K562 (cell line): ENCODE measurements at regions not wholly inside any gene's neighbourhood (a gene's known extent, or its start where the extent isn't known, plus 50 kb on each side); places are given as distances from the start of the nearest gene placed in this dataset.
"Not testable (repeated sequence)": the region's sequence is repeated elsewhere in the genome, so short reads cannot be mapped to it uniquely, and the experiment has no call there.

ENCODE experiments used
- ATAC-seq: fragments of 200-7000 bp; cut with Tn5 transposase; 3 replicates; pipeline ENCODE4 v1.9.1; 2020; ENCODE audit warnings: moderate library complexity
- BruUV-seq: library from RNA; stranded (reverse); fragments of 400-500 nt; replicated peaks from 2 replicates; lab custom pipeline; 2021; lab: Mats Ljungman, UMichigan
- CTCF ChIA-PET: fragments of 300-600 bp; formaldehyde crosslinking; extraction: SDS; loops from one replicate; lab custom pipeline; 2021; ENCODE audit warnings: low intra/inter-chr PET ratio; lab: Yijun Ruan, JAX
- POLR2A ChIA-PET: fragments of 300-600, 350-650 bp; sonication (Branson Sonifier 250); formaldehyde crosslinking; extraction: SDS; loops from one replicate; lab custom pipeline; 2021; ENCODE audit warnings: antibody characterized with exemption, inconsistent platforms; lab: Yijun Ruan, JAX
- DNase-seq, 4 experiments: peaks; one replicate each; pipeline versions ENCODE4 v3.0.0 to v3.0.0-alpha.2; 2011 to 2018; ENCODE audit warnings: low spot score in 3 of 4, mixed read lengths in 3 of 4; ENCODE audit errors: extremely low read depth in 1 of 4
- FAIRE-seq: peaks from 2 replicates; lab custom pipeline; 2011; peaks lifted over from hg19 to GRCh38; lab: Jason Lieb, UNC
- H2AFZ ChIP-seq: 2 replicates; pipeline ENCODE4 v1.6.0; 2011; ENCODE audit warnings: low read depth, low read length, control low read depth, inconsistent platforms
- H3K27ac ChIP-seq: fragments of 200-600 bp; 3 replicates; pipeline ENCODE4 v1.8.0; 2011; ENCODE audit warnings: low read depth, mild to moderate bottlenecking, control low read depth, inconsistent platforms, low read length, moderate library complexity, mixed read lengths; ENCODE audit errors: extremely low read depth
- H3K27me3 ChIP-seq, 2 experiments: fragments of 300-600 bp in 1 of 2; 2 replicates in 1 of 2; 3 replicates in 1 of 2; pipeline versions ENCODE4 v1.6.0 to v1.8.0; 2011; ENCODE audit warnings: inconsistent platforms in 2 of 2, low read length in 2 of 2, mild to moderate bottlenecking in 1 of 2, mixed read lengths in 1 of 2, moderate library complexity in 1 of 2; ENCODE audit not compliant: control insufficient read depth in 2 of 2, insufficient read depth in 2 of 2
- H3K36me3 ChIP-seq: fragments of 300-600 bp; 3 replicates; pipeline ENCODE4 v1.8.0; 2011; ENCODE audit warnings: mild to moderate bottlenecking, low read length, inconsistent platforms; ENCODE audit not compliant: control insufficient read depth, insufficient read depth
- H3K4me1 ChIP-seq, 2 experiments: fragments of 200-600 bp in 1 of 2; replicated peaks in 1 of 2; 2 replicates in 1 of 2; 3 replicates in 1 of 2; pipeline versions ENCODE4 v1.5.1 to v1.8.0; 2011; ENCODE audit warnings: inconsistent platforms in 2 of 2, low read length in 2 of 2, mild to moderate bottlenecking in 1 of 2, mixed read lengths in 1 of 2, moderate library complexity in 1 of 2; ENCODE audit not compliant: control insufficient read depth in 2 of 2, insufficient read depth in 2 of 2
- H3K4me2 ChIP-seq: 2 replicates; pipeline ENCODE4 v1.6.1; 2011; ENCODE audit warnings: low read length, control low read depth, inconsistent platforms, mixed read lengths; ENCODE audit not compliant: insufficient read depth
- H3K4me3 ChIP-seq: fragments of 200-600 bp; sonication (generic), shearing (Covaris generic); 2 replicates; pipeline ENCODE4 v1.5.1; 2016; ENCODE audit warnings: control low read depth, inconsistent platforms
- H3K79me2 ChIP-seq: fragments of 200-600 bp; 3 replicates; pipeline ENCODE4 v1.8.0; 2011; ENCODE audit warnings: low read length, inconsistent platforms; ENCODE audit not compliant: control insufficient read depth, insufficient read depth
- H3K9ac ChIP-seq, 2 experiments: 2 replicates each; pipeline versions ENCODE4 v1.6.0 to v1.6.1; 2011; ENCODE audit warnings: low read depth in 2 of 2, low read length in 2 of 2, control low read depth in 1 of 2, inconsistent platforms in 1 of 2, mild to moderate bottlenecking in 1 of 2, mixed read lengths in 1 of 2; ENCODE audit not compliant: insufficient read depth in 1 of 2
- H3K9me1 ChIP-seq: one replicate; pipeline ENCODE4 v1.6.0; 2011; ENCODE audit warnings: inconsistent platforms, mild to moderate bottlenecking, low read length, moderate library complexity; ENCODE audit not compliant: control insufficient read depth, insufficient read depth
- H3K9me3 ChIP-seq: replicated peaks from 2 replicates; pipeline ENCODE4 v1.5.1; 2011; ENCODE audit warnings: low read depth, low read length, inconsistent platforms; ENCODE audit not compliant: control insufficient read depth, insufficient read depth
- H4K20me1 ChIP-seq: replicated peaks from 2 replicates; pipeline ENCODE4 v1.6.1; 2011; ENCODE audit warnings: low read length, inconsistent platforms, mixed read lengths; ENCODE audit not compliant: control insufficient read depth, insufficient read depth
- CREB1 ChIP-seq, 2 experiments: sonication (generic) in 1 of 2; formaldehyde crosslinking in 1 of 2; IDR thresholded peaks; 2 replicates each; pipeline versions ENCODE4 v1.6.1 to v1.8.0; 2012 to 2022; ENCODE audit warnings: inconsistent platforms in 1 of 2, mild to moderate bottlenecking in 1 of 2, missing genetic modification reagents in 1 of 2, moderate library complexity in 1 of 2
- ZNF583 ChIP-seq: fragments of 250-450 bp; sonication (Bioruptor Pico); IDR thresholded peaks from 2 replicates; pipeline ENCODE4 v1.4.0; 2020
- WGBS: fragments of 100-300 bp; shearing (Covaris generic); methylation state at CpG from one replicate; pipeline ENCODE4 v1.1.6; 2016; ENCODE audit warnings: low coverage, mixed read lengths; ENCODE audit not compliant: insufficient coverage; ENCODE audit errors: missing lambda C conversion rate; 5-methylcytosine and 5-hydroxymethylcytosine counted together
- in situ Hi-C: fragments of 300-500 bp; cut with MboI; formaldehyde crosslinking; loops from 4 replicates; pipeline ENCODE4 v1.15.0; 2018; ENCODE audit warnings: inconsistent platforms, mixed read lengths
- intact Hi-C: fragments of 100-400 bp; cut with micrococcal nuclease; formaldehyde crosslinking; loops from 2 replicates; pipeline ENCODE4 v1.14.2; 2022

GRCh38 chr1:817071-817599 is 106.6 kb upstream of the SAMD11 start (continued):
- TF ChIP-seq CREB1 (IDR thresholded peaks at IDR 0.05), result not testable (repeated sequence)
- peak; percentile 30; the same call in 1 of the 2 replicates for TF ChIP-seq CREB1 (CRISPR knock-in tag; IDR thresholded peaks at IDR 0.05)
- 0 out of 2 replicates have a peak, but pooled peaks have one; percentile 43 for TF ChIP-seq ZNF583

GRCh38 chr1:817658-818617 is 105.8 kb upstream of the SAMD11 start:
- CTCF ChIA-PET, result not testable (repeated sequence)

More at GRCh38 chr1:817658-818617, 105.8 kb upstream of the SAMD11 start:
- DNase-seq, H3K9ac ChIP-seq, H3K4me3 ChIP-seq, FAIRE-seq, intact Hi-C loops, H3K9me3 ChIP-seq, H3K27me3 ChIP-seq, POLR2A ChIA-PET, H3K27ac ChIP-seq, H3K36me3 ChIP-seq, H3K4me2 ChIP-seq, BruUV-seq, H4K20me1 ChIP-seq, H3K4me1 ChIP-seq, H3K79me2 ChIP-seq, H3K9me1 ChIP-seq, H2AFZ ChIP-seq, in situ Hi-C loops: not testable (repeated sequence)
- ATAC-seq, result peak; percentile 68
- WGBS, result 78% methylated on average over 3 of the region's 20 CpGs
